HEK293 (cell line): ENCODE measurements at regions not wholly inside any gene's neighbourhood (a gene's known extent, or its start where the extent isn't known, plus 50 kb on each side); places are given as distances from the start of the nearest gene placed in this dataset.

ENCODE experiments used
- BCL11A ChIP-seq: fragments of 450-650 bp; formaldehyde crosslinking; IDR thresholded peaks from 2 replicates; pipeline ENCODE4 v1.5.1; 2016; ENCODE audit warnings: low read depth, missing biosample characterization, missing genetic modification characterization
- CTCF ChIP-seq: fragments of 450-650 bp; formaldehyde crosslinking; IDR thresholded peaks from 2 replicates; pipeline ENCODE4 v1.5.1; 2016; ENCODE audit warnings: missing biosample characterization, missing genetic modification characterization
- PBX3 ChIP-seq: sonication (generic); formaldehyde crosslinking; IDR thresholded peaks from 2 replicates; pipeline ENCODE4 v1.8.1; 2022; ENCODE audit warnings: mild to moderate bottlenecking, moderate library complexity, missing genetic modification reagents
- YY1 ChIP-seq: fragments of 450-650 bp; formaldehyde crosslinking; IDR thresholded peaks from 2 replicates; pipeline ENCODE4 v1.5.1; 2018; ENCODE audit warnings: missing biosample characterization, missing genetic modification characterization
- ZBTB17 ChIP-seq: fragments of 450-650 bp; formaldehyde crosslinking; IDR thresholded peaks from 2 replicates; pipeline ENCODE4 v1.5.1; 2016; ENCODE audit warnings: missing biosample characterization, missing genetic modification characterization
- ZFP37 ChIP-seq: fragments of 450-650 bp; formaldehyde crosslinking; IDR thresholded peaks from 2 replicates; pipeline ENCODE4 v1.5.1; 2016; ENCODE audit warnings: missing biosample characterization, missing genetic modification characterization
- ZNF239 ChIP-seq: fragments of 450-650 bp; formaldehyde crosslinking; IDR thresholded peaks from 2 replicates; pipeline ENCODE4 v1.5.1; 2016; ENCODE audit warnings: missing biosample characterization, missing genetic modification characterization
- ZNF274 ChIP-seq, 2 experiments: fragments of 200-500 bp in 1 of 2; fragments of 450-650 bp in 1 of 2; sonication (Bioruptor generic) in 1 of 2; formaldehyde crosslinking in 1 of 2; IDR thresholded peaks; 2 replicates each; pipeline versions ENCODE4 v1.5.1 to v1.6.1; 2014 to 2016; ENCODE audit warnings: borderline replicate concordance in 1 of 2, inconsistent platforms in 1 of 2, low read length in 1 of 2, missing biosample characterization in 1 of 2, missing genetic modification characterization in 1 of 2
- ZNF768 ChIP-seq: fragments of 450-650 bp; formaldehyde crosslinking; IDR thresholded peaks from 2 replicates; pipeline ENCODE4 v1.5.1; 2018; ENCODE audit warnings: missing biosample characterization, mild to moderate bottlenecking, missing genetic modification characterization
- ZNF776 ChIP-seq: fragments of 450-650 bp; formaldehyde crosslinking; IDR thresholded peaks from 2 replicates; pipeline ENCODE4 v1.5.0; 2017; ENCODE audit warnings: missing biosample characterization, missing genetic modification characterization, borderline replicate concordance
- TF ChIP-seq, protein P1 (sequence below): fragments of 450-650 bp; formaldehyde crosslinking; IDR thresholded peaks from 2 replicates; pipeline ENCODE4 v1.5.1; 2016; ENCODE audit warnings: missing biosample characterization, missing genetic modification characterization
- TF ChIP-seq, protein P2 (sequence below): fragments of 450-650 bp; formaldehyde crosslinking; IDR thresholded peaks from 2 replicates; pipeline ENCODE4 v1.5.1; 2017; ENCODE audit warnings: missing biosample characterization, missing genetic modification characterization

GRCh38 chr18:71209944-71210343 is 921.1 kb downstream of the SOCS6 start:
- TF ChIP-seq, protein P1, sequence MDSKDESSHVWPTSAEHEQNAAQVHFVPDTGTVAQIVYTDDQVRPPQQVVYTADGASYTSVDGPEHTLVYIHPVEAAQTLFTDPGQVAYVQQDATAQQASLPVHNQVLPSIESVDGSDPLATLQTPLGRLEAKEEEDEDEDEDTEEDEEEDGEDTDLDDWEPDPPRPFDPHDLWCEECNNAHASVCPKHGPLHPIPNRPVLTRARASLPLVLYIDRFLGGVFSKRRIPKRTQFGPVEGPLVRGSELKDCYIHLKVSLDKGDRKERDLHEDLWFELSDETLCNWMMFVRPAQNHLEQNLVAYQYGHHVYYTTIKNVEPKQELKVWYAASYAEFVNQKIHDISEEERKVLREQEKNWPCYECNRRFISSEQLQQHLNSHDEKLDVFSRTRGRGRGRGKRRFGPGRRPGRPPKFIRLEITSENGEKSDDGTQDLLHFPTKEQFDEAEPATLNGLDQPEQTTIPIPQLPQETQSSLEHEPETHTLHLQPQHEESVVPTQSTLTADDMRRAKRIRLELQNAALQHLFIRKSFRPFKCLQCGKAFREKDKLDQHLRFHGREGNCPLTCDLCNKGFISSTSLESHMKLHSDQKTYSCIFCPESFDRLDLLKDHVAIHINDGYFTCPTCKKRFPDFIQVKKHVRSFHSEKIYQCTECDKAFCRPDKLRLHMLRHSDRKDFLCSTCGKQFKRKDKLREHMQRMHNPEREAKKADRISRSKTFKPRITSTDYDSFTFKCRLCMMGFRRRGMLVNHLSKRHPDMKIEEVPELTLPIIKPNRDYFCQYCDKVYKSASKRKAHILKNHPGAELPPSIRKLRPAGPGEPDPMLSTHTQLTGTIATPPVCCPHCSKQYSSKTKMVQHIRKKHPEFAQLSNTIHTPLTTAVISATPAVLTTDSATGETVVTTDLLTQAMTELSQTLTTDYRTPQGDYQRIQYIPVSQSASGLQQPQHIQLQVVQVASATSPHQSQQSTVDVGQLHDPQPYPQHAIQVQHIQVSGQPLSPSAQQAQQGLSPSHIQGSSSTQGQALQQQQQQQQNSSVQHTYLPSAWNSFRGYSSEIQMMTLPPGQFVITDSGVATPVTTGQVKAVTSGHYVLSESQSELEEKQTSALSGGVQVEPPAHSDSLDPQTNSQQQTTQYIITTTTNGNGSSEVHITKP (tag by site-specific recombination), result no peak
- no peak for TF ChIP-seq BCL11A (tag by site-specific recombination)
- TF ChIP-seq CTCF, result no peak
- no peak for TF ChIP-seq ZNF768
- TF ChIP-seq, protein P2, sequence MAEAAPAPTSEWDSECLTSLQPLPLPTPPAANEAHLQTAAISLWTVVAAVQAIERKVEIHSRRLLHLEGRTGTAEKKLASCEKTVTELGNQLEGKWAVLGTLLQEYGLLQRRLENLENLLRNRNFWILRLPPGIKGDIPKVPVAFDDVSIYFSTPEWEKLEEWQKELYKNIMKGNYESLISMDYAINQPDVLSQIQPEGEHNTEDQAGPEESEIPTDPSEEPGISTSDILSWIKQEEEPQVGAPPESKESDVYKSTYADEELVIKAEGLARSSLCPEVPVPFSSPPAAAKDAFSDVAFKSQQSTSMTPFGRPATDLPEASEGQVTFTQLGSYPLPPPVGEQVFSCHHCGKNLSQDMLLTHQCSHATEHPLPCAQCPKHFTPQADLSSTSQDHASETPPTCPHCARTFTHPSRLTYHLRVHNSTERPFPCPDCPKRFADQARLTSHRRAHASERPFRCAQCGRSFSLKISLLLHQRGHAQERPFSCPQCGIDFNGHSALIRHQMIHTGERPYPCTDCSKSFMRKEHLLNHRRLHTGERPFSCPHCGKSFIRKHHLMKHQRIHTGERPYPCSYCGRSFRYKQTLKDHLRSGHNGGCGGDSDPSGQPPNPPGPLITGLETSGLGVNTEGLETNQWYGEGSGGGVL, result no peak
- no peak for TF ChIP-seq YY1 (tag by site-specific recombination)
- TF ChIP-seq ZBTB17 (tag by site-specific recombination), result no peak
- TF ChIP-seq ZNF776 (tag by site-specific recombination), result no peak
- no peak for TF ChIP-seq PBX3
- no peak for TF ChIP-seq ZNF239 (tag by site-specific recombination)
- TF ChIP-seq ZFP37 (tag by site-specific recombination), result no peak
- no peak for TF ChIP-seq ZNF274 (IDR thresholded peaks at IDR 0.05; ENCODE audit: low read length)
- TF ChIP-seq ZNF274 (tag by site-specific recombination; IDR thresholded peaks at IDR 0.05; ENCODE audit: borderline replicate concordance), result no peak
